Astrocyte (in vitro differentiated cells and primary cell): ENCODE measurements at regions not wholly inside any gene's neighbourhood (a gene's known extent, or its start where the extent isn't known, plus 50 kb on each side); places are given as distances from the start of the nearest gene placed in this dataset.

Experiments
- CTCF ChIP-seq: IDR thresholded peaks from 2 replicates; pipeline ENCODE4 v1.5.1; 2011; ENCODE audit warnings: low read depth, mild to moderate bottlenecking, inconsistent platforms, low read length, moderate library complexity; ENCODE audit not compliant: insufficient read depth
- EZH2 ChIP-seq: IDR thresholded peaks from 2 replicates; pipeline ENCODE4 v1.6.1; 2012; ENCODE audit warnings: mild to moderate bottlenecking, low read length, inconsistent platforms; ENCODE audit not compliant: insufficient read depth

- TF ChIP-seq CTCF: no peak
- TF ChIP-seq EZH2: no peak
Observed at GRCh38 chr1:115545096-115545720, 96.6 kb upstream of the VANGL1 start.
